Esophagus muscularis mucosa (tissue), 4 donors: ENCODE measurements at regions not wholly inside any gene's neighbourhood (a gene's known extent, or its start where the extent isn't known, plus 50 kb on each side); places are given as distances from the start of the nearest gene placed in this dataset.

Experiments used
- DNase-seq: peaks from one replicate; pipeline ENCODE4 v3.0.0-alpha.2; 2017; ENCODE audit errors: extremely low spot score
- H3K27ac ChIP-seq, 4 donors: fragments of 200-600 bp; sonication (generic); replicated peaks in 1 of 4; 1 replicate in 3 of 4; 2 replicates in 1 of 4; pipeline ENCODE4 v1.5.1; 2016 to 2019; ENCODE audit warnings: mild to moderate bottlenecking in 1 of 4
- H3K27me3 ChIP-seq, 4 donors: fragments of 200-600 bp; sonication (generic); one replicate each; pipeline versions ENCODE4 v1.5.1 to v1.6.0; 2016 to 2019
- H3K36me3 ChIP-seq, 4 donors: fragments of 200-600 bp; sonication (generic); one replicate each; pipeline ENCODE4 v1.5.1; 2016 to 2019
- H3K4me1 ChIP-seq, 4 donors: fragments of 200-600 bp; sonication (generic); one replicate each; pipeline ENCODE4 v1.5.1; 2016 to 2019
- H3K4me3 ChIP-seq, 4 donors: fragments of 200-600 bp; sonication (generic); 1 replicate in 2 of 4; 2 replicates in 2 of 4; pipeline ENCODE4 v1.5.1; 2016 to 2019; ENCODE audit warnings: mild to moderate bottlenecking in 4 of 4, moderate library complexity in 1 of 4
- H3K9me3 ChIP-seq, 4 donors: fragments of 200-600 bp; sonication (generic); 1 replicate in 3 of 4; 2 replicates in 1 of 4; pipeline ENCODE4 v1.5.1; 2016 to 2019
- EP300 ChIP-seq: sonication (generic); formaldehyde crosslinking; IDR thresholded peaks from one replicate; pipeline ENCODE4 v1.6.1; 2017; ENCODE audit warnings: antibody characterized with exemption
- POLR2A ChIP-seq: fragments of 450-650 bp; IDR thresholded peaks from one replicate; pipeline ENCODE4 v1.6.1; 2017; ENCODE audit warnings: antibody characterized with exemption, moderate library complexity, mild to moderate bottlenecking, low read depth
- POLR2AphosphoS5 ChIP-seq, 2 donors: sonication (generic); formaldehyde crosslinking; IDR thresholded peaks; one replicate each; pipeline ENCODE4 v1.6.1; 2017; ENCODE audit warnings: antibody characterized with exemption in 2 of 2
- WGBS: methylation state at CpG from one replicate; pipeline ENCODE4 v1.1.5; 2018; 5-methylcytosine and 5-hydroxymethylcytosine counted together
- intact Hi-C: fragments of 100-400 bp; cut with DNase I; formaldehyde crosslinking; loops from one replicate; pipeline ENCODE4 v1.15.1; 2023
- TF ChIP-seq, protein P1 (sequence below), 3 experiments: fragments of 200-600 bp in 2 of 3; fragments of 450-650 bp in 1 of 3; sonication (generic) in 2 of 3; IDR thresholded peaks; one replicate each; pipeline ENCODE4 v1.5.1; 2017 to 2019; ENCODE audit warnings: antibody characterized with exemption in 3 of 3, mild to moderate bottlenecking in 2 of 3, moderate library complexity in 1 of 3

- DNase-seq = no peak
- no peaks in the 10 kb centered on the region for H3K36me3 ChIP-seq
- no peaks in the 10 kb centered on the region for H3K4me1 ChIP-seq
- no peaks in the 10 kb centered on the region for H3K27me3 ChIP-seq
- H3K27ac ChIP-seq = no peak overlapping the region
- H3K4me3 ChIP-seq = no peak overlapping the region
- TF ChIP-seq POLR2AphosphoS5 (IDR thresholded peaks at IDR 0.05) = no peak
- TF ChIP-seq, protein P1, sequence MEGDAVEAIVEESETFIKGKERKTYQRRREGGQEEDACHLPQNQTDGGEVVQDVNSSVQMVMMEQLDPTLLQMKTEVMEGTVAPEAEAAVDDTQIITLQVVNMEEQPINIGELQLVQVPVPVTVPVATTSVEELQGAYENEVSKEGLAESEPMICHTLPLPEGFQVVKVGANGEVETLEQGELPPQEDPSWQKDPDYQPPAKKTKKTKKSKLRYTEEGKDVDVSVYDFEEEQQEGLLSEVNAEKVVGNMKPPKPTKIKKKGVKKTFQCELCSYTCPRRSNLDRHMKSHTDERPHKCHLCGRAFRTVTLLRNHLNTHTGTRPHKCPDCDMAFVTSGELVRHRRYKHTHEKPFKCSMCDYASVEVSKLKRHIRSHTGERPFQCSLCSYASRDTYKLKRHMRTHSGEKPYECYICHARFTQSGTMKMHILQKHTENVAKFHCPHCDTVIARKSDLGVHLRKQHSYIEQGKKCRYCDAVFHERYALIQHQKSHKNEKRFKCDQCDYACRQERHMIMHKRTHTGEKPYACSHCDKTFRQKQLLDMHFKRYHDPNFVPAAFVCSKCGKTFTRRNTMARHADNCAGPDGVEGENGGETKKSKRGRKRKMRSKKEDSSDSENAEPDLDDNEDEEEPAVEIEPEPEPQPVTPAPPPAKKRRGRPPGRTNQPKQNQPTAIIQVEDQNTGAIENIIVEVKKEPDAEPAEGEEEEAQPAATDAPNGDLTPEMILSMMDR (IDR thresholded peaks at IDR 0.05) = no peak
- TF ChIP-seq EP300 = no peak
- no peak for TF ChIP-seq POLR2A
- intact Hi-C loops = no loop called here
- peaks cover 0 to 27% (median 9%) of the 10 kb centered on the region in 4 donors for H3K9me3 ChIP-seq
- whole genome bisulfite sequencing = 94% methylated on average over 4 of the region's 5 CpGs
These were observed 169.6 kb upstream of the CLEC14A start for GRCh38 chr14:38425324-38425976.

GRCh38 chr14:38420048-38420447 is 164.2 kb upstream of the CLEC14A start:
- H3K27ac ChIP-seq = no peak overlapping the region
- DNase-seq = no peak
- TF ChIP-seq POLR2A (no peak), POLR2AphosphoS5 (IDR thresholded peaks at IDR 0.05) (no peak), EP300 (no peak)
- TF ChIP-seq, protein P1 (IDR thresholded peaks at IDR 0.05) = no peak
- no peaks in the 10 kb centered on the region for H3K4me1 ChIP-seq
- no peak overlapping the region for H3K4me3 ChIP-seq
- intact Hi-C loops = no loop called here
- H3K27me3 ChIP-seq = no peaks in the 10 kb centered on the region
- H3K36me3 ChIP-seq = no peaks in the 10 kb centered on the region
- peaks cover 0 to 24% (median 12%) of the 10 kb centered on the region in 4 donors for H3K9me3 ChIP-seq

DNA sequence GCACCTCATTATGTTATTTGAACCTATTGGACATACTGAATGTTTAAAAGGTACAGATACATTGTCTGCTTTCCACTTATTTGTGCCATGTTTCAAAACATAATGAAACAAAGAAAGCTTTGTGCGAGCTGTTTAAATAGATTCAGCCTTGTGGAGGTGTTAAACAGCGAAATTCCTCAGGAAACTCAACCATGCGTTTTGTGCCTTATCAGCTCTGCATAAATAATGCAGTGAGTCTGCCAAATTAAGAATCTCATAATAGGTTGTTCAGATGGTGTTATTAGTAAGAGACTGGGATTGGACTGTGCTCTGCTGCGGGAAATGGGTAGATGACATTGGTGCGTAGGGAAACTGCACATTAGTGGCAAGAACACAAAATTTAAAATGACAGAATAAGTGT is 163.7 kb upstream of the CLEC14A start:
- Histone ChIP-seq H3K9me3 (peaks cover 0 to 19% (median 12%) of the 10 kb centered on the region in 4 donors), H3K36me3 (no peaks in the 10 kb centered on the region), H3K27ac (no peak overlapping the region), H3K4me1 (no peaks in the 10 kb centered on the region), H3K27me3 (no peaks in the 10 kb centered on the region), H3K4me3 (no peak overlapping the region)
- 73% methylated on average over 5 of the region's 5 CpGs for WGBS
- DNase-seq = no peak
- TF ChIP-seq POLR2A = no peak
- TF ChIP-seq POLR2AphosphoS5 (IDR thresholded peaks at IDR 0.05) = no peak
- TF ChIP-seq EP300 = no peak
- TF ChIP-seq, protein P1 (IDR thresholded peaks at IDR 0.05) = no peak
- intact Hi-C loops = no loop called here

DNA sequence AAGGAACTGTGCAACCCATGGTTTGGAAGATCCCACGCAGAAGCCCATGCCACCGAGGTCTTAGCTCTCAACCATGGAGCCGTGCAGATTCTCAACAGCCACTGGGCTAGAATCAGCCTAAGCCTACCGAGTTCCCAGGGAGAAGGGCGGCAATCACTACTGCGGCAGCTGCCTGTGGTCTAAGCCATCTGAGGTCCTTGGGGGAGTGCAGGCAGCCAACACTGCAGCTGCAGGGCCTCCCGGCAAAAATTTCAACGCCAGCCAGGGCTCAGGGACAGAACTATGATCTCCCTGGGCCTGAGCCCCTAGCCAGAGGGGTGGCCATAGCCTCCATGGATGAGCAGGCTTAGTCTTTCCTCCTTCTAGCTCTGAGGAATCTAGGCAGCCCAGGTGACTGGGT is 156.8 kb upstream of the CLEC14A start:
- Histone ChIP-seq H3K4me1 (no peaks in the 10 kb centered on the region), H3K4me3 (no peak overlapping the region), H3K27ac (no peak overlapping the region), H3K36me3 (no peaks in the 10 kb centered on the region), H3K9me3 (peaks cover 0 to 6% (median 0%) of the 10 kb centered on the region in 4 donors), H3K27me3 (no peaks in the 10 kb centered on the region)
- 98% methylated on average over 6 of the region's 8 CpGs for WGBS
- intact Hi-C loops = no loop called here
- no peak for TF ChIP-seq POLR2AphosphoS5 (IDR thresholded peaks at IDR 0.05)
- TF ChIP-seq, protein P1 (IDR thresholded peaks at IDR 0.05) = no peak
- TF ChIP-seq EP300 = no peak
- TF ChIP-seq POLR2A = no peak
- DNase-seq = no peak

DNA sequence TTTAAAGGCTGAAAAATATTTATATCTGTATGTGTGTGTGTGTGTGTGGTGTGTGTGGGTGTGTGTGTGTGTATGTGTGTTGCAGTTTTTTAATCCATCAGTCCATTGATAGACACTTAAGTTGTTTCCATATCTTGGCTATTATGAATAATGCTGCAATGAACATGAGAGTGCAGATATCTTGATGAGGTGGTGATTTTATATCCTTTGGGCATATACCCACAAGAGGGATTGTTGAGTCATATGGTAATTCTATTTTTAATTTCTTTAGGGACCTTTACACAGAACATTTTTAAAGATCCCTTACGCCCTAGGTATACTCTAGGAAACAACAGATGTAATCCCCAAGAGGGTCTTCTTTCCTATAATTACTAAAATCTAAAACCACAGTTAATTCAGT is 154.5 kb upstream of the CLEC14A start:
- no peak overlapping the region for H3K4me3 ChIP-seq
- no peaks in the 10 kb centered on the region for H3K27me3 ChIP-seq
- H3K4me1 ChIP-seq = peaks cover 0 to 4% (median 0%) of the 10 kb centered on the region in 4 donors
- WGBS = 80% methylated on average over 1 of the region's 1 CpG
- H3K9me3 ChIP-seq = no peaks in the 10 kb centered on the region
- H3K27ac ChIP-seq = no peak overlapping the region
- DNase-seq = no peak
- TF ChIP-seq POLR2AphosphoS5 (IDR thresholded peaks at IDR 0.05) (no peak), POLR2A (no peak), EP300 (no peak)
- TF ChIP-seq, protein P1 (IDR thresholded peaks at IDR 0.05) = no peak
- intact Hi-C loops = no loop called here
- no peaks in the 10 kb centered on the region for H3K36me3 ChIP-seq
